Keratinocyte (primary cell): ENCODE measurements at regions not wholly inside any gene's neighbourhood (a gene's known extent, or its start where the extent isn't known, plus 50 kb on each side); places are given as distances from the start of the nearest gene placed in this dataset.

Experiments
- DNase-seq: peaks from one replicate; pipeline ENCODE4 v3.0.0-alpha.2; 2011; ENCODE audit warnings: low read depth, missing footprints, low spot score
- FAIRE-seq: peaks from 2 replicates; lab custom pipeline; 2011; peaks lifted over from hg19 to GRCh38; lab: Jason Lieb, UNC
- H2AFZ ChIP-seq: 2 replicates; pipeline ENCODE4 v1.6.0; 2012; ENCODE audit warnings: low read length, control low read depth, inconsistent platforms; ENCODE audit not compliant: control insufficient read depth
- H3K27ac ChIP-seq: 2 replicates; pipeline ENCODE4 v1.5.1; 2011; ENCODE audit warnings: low read length; ENCODE audit not compliant: control insufficient read depth, insufficient read depth
- H3K27me3 ChIP-seq: 3 replicates; pipeline ENCODE4 v1.6.0; 2011; ENCODE audit warnings: low read length; ENCODE audit not compliant: control insufficient read depth, insufficient read depth; ENCODE audit errors: extremely low read depth
- H3K36me3 ChIP-seq, 2 experiments: 2 replicates in 1 of 2; 3 replicates in 1 of 2; pipeline ENCODE4 v1.5.1; 2011; ENCODE audit warnings: low read length in 2 of 2, mild to moderate bottlenecking in 1 of 2; ENCODE audit not compliant: control insufficient read depth in 2 of 2, insufficient read depth in 2 of 2; ENCODE audit errors: extremely low read depth in 1 of 2
- H3K4me1 ChIP-seq: 3 replicates; pipeline ENCODE4 v1.5.1; 2011; ENCODE audit warnings: low read length; ENCODE audit not compliant: control insufficient read depth, insufficient read depth; ENCODE audit errors: extremely low read depth
- H3K4me2 ChIP-seq: 3 replicates; pipeline ENCODE4 v1.6.0; 2011; ENCODE audit warnings: low read depth, low read length; ENCODE audit not compliant: control insufficient read depth, insufficient read depth; ENCODE audit errors: extremely low read depth
- H3K4me3 ChIP-seq, 3 experiments: fragments of 200-600 bp in 1 of 3; sonication (generic) in 1 of 3; 2 replicates in 2 of 3; 3 replicates in 1 of 3; pipeline ENCODE4 v1.5.1; 2011 to 2016; ENCODE audit warnings: low read length in 3 of 3, mild to moderate bottlenecking in 3 of 3, control low read depth in 2 of 3, inconsistent platforms in 1 of 3, low read depth in 1 of 3, mixed read lengths in 1 of 3, mixed run types in 1 of 3, moderate library complexity in 1 of 3; ENCODE audit not compliant: control insufficient read depth in 2 of 3, insufficient read depth in 2 of 3; ENCODE audit errors: extremely low read depth in 1 of 3
- H3K79me2 ChIP-seq: 2 replicates; pipeline ENCODE4 v1.6.0; 2012; ENCODE audit warnings: low read length; ENCODE audit not compliant: control insufficient read depth, insufficient read depth
- H3K9ac ChIP-seq: 3 replicates; pipeline ENCODE4 v1.6.0; 2011; ENCODE audit warnings: low read length; ENCODE audit not compliant: control insufficient read depth, insufficient read depth; ENCODE audit errors: extremely low read depth
- H3K9me1 ChIP-seq: 3 replicates; pipeline ENCODE4 v1.6.0; 2011; ENCODE audit warnings: low read length; ENCODE audit not compliant: control insufficient read depth, insufficient read depth; ENCODE audit errors: extremely low read depth
- H3K9me3 ChIP-seq: 2 replicates; pipeline ENCODE4 v1.5.1; 2012; ENCODE audit warnings: low read depth, low read length; ENCODE audit not compliant: control insufficient read depth
- H4K20me1 ChIP-seq: 3 replicates; pipeline ENCODE4 v1.6.0; 2011; ENCODE audit warnings: low read length; ENCODE audit not compliant: control insufficient read depth, insufficient read depth; ENCODE audit errors: extremely low read depth
- EZH2 ChIP-seq: IDR thresholded peaks from one replicate; pipeline ENCODE4 v1.6.1; 2012; ENCODE audit warnings: inconsistent platforms, mild to moderate bottlenecking, low read length, moderate library complexity
- dilution Hi-C: fragments of 300-500 bp; cut with MboI; formaldehyde crosslinking; loops from one replicate; pipeline ENCODE4 v1.7.0; 2020; ENCODE audit warnings: low sequenced_read_pairs; ENCODE audit not compliant: extremely low pct_ligation_motif_present
- TF ChIP-seq, protein P1 (sequence below), 3 experiments: IDR thresholded peaks in 1 of 3; conservative IDR thresholded peaks in 1 of 3; optimal IDR thresholded peaks in 1 of 3; 2 replicates in 2 of 3; 3 replicates in 1 of 3; pipeline versions ENCODE3 to v1.5.1; 2011; ENCODE audit warnings: low read length in 3 of 3, mild to moderate bottlenecking in 3 of 3, moderate library complexity in 2 of 3, control low read depth in 1 of 3, inconsistent platforms in 1 of 3; ENCODE audit not compliant: insufficient read depth in 2 of 3; ENCODE audit errors: extremely low read depth in 1 of 3

DNA sequence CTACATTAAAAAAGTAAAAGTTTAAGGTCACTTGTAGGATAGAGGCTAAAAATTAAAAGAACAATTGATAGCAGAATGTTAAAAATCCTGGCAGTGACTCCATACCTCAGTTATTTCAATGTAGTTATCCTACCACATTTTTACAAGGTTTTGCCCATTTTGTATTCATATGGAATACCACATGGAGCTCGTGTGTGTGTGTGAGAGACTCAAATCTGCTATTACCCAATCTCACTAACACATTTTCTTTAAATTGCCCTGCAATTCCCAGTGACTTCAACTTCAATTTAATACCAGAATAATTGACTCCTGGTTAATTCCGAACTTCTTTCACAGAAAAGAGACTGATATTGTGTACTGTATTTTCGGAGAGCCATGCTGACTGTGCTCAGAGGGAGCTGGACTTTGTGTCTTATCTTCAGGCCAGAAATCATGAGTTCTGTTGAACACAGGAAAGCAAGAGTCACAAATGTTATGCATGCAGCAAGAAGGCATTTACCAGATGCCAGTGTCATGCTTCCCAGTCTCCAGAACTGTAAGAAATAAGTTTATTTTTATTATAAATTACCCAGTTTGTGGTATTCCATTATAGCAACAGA, 529.0 kb upstream of the NECTIN3 start:
- FAIRE-seq, result no peak
- H3K27me3 ChIP-seq, result no peaks in the 10 kb centered on the region
- H3K27ac ChIP-seq, result no peak overlapping the region
- H3K9me1 ChIP-seq, result no peaks in the 10 kb centered on the region
- no peak for DNase-seq
- H3K79me2 ChIP-seq, result no peaks in the 10 kb centered on the region
- no peaks in the 10 kb centered on the region for H3K36me3 ChIP-seq
- no peak overlapping the region for H2AFZ ChIP-seq
- H3K4me1 ChIP-seq, result no peaks in the 10 kb centered on the region
- H3K4me3 ChIP-seq, result no peak overlapping the region
- H4K20me1 ChIP-seq, result no peaks in the 10 kb centered on the region
- no peak overlapping the region for H3K4me2 ChIP-seq
- no peaks in the 10 kb centered on the region for H3K9me3 ChIP-seq
- dilution Hi-C loops, result no loop called here
- TF ChIP-seq, protein P1, sequence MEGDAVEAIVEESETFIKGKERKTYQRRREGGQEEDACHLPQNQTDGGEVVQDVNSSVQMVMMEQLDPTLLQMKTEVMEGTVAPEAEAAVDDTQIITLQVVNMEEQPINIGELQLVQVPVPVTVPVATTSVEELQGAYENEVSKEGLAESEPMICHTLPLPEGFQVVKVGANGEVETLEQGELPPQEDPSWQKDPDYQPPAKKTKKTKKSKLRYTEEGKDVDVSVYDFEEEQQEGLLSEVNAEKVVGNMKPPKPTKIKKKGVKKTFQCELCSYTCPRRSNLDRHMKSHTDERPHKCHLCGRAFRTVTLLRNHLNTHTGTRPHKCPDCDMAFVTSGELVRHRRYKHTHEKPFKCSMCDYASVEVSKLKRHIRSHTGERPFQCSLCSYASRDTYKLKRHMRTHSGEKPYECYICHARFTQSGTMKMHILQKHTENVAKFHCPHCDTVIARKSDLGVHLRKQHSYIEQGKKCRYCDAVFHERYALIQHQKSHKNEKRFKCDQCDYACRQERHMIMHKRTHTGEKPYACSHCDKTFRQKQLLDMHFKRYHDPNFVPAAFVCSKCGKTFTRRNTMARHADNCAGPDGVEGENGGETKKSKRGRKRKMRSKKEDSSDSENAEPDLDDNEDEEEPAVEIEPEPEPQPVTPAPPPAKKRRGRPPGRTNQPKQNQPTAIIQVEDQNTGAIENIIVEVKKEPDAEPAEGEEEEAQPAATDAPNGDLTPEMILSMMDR (optimal IDR thresholded peaks at IDR 0.05 in 1 of 3, IDR thresholded peaks at IDR 0.05 in 1 of 3, conservative IDR thresholded peaks at IDR 0.05 in 1 of 3; ENCODE audit: extremely low read depth in 1 of 3, insufficient read depth in 2 of 3, low read length in 3 of 3), result no peak
- TF ChIP-seq EZH2, result no peak
- no peak overlapping the region for H3K9ac ChIP-seq

DNA sequence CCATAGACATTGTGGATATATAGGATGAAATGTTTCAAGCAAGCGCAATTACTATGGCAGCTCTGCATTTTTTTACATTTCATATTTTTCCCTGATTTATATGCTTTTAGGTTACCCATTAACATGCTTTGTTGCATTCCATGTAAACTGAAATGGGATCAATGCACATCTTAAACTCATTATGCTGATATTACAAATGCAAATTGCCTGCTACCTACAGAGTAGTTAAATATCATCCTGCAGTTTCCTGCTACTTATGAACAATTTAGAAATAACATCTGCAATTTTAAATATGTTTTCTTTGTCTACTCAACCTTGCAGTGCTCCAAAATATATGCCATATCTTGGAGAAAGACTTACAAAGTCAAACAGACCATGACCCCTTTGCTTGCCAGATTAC, 526.9 kb upstream of the NECTIN3 start:
- H3K4me2 ChIP-seq, result no peak overlapping the region
- H3K4me3 ChIP-seq, result no peak overlapping the region
- no peaks in the 10 kb centered on the region for H3K27me3 ChIP-seq
- H3K9me1 ChIP-seq, result no peaks in the 10 kb centered on the region
- H3K27ac ChIP-seq, result no peak overlapping the region
- TF ChIP-seq, protein P1 (optimal IDR thresholded peaks at IDR 0.05 in 1 of 3, IDR thresholded peaks at IDR 0.05 in 1 of 3, conservative IDR thresholded peaks at IDR 0.05 in 1 of 3; ENCODE audit: extremely low read depth in 1 of 3, insufficient read depth in 2 of 3, low read length in 3 of 3), result no peak
- no peak for TF ChIP-seq EZH2
- FAIRE-seq, result no peak
- no peak overlapping the region for H2AFZ ChIP-seq
- H3K79me2 ChIP-seq, result no peaks in the 10 kb centered on the region
- no peaks in the 10 kb centered on the region for H3K4me1 ChIP-seq
- no peak overlapping the region for H3K9ac ChIP-seq
- H3K9me3 ChIP-seq, result no peaks in the 10 kb centered on the region
- no peaks in the 10 kb centered on the region for H4K20me1 ChIP-seq
- no peak for DNase-seq
- H3K36me3 ChIP-seq, result no peaks in the 10 kb centered on the region
- dilution Hi-C loops, result no loop called here
